ENCODE measurements at regions not wholly inside any gene's neighbourhood (a gene's known extent, or its start where the extent isn't known, plus 50 kb on each side); places are given as distances from the start of the nearest gene placed in this dataset.

- TF ChIP-seq EZH2 (IDR thresholded peaks at IDR 0.05; ENCODE audit: borderline replicate concordance, low read length) (no peak), CTCF (IDR thresholded peaks at IDR 0.05; ENCODE audit: low read length) (no peak)
These were observed 144.6 kb downstream of the SOX3 start for GRCh38 chrX:140360284-140360683.
